ENCODE measurements at regions not wholly inside any gene's neighbourhood (a gene's known extent, or its start where the extent isn't known, plus 50 kb on each side); places are given as distances from the start of the nearest gene placed in this dataset.

DNA sequence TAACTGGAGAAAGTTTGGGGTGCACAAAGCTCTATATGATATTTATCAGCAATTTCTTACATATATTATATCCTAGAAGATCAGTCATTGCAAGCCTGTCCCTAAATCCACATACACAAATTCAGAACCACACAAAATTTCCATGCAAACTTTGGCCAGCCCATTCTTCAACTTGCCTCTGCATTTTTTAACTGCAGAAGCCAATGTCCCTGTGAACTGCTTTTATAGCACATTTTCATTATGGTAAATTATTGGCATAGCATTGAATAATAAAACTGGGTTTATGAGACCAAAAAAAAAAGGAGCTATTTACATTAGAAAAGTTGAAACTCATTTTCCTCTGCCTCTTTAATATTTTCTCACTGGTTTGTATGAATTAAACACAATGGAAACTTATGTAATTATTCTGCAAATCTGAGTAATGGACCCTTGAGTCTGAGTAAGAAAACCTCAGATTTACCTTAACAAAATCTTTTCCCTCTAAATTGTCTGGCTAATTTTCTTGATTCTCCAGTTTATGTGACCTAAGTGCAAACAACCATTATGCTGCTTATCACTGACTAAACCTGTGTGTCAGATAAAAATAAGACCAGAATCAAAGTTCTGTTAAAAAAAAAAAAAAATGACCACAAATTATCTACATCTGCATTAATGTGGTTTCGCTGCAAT is 398.9 kb downstream of the EFNA5 start:
- H3K27me3 ChIP-seq (ENCODE audit: control insufficient read depth in 4 of 4, insufficient read depth in 4 of 4, low read length in 3 of 4) = no peaks in the 10 kb centered on the region
- H3K27ac ChIP-seq (ENCODE audit: low read depth in 1 of 2, low read length in 2 of 2) = no peak overlapping the region
- peaks cover 0 to 3% (median 0%) of the 10 kb centered on the region in 4 donors for H3K9me3 ChIP-seq (ENCODE audit: control insufficient read depth in 4 of 4, low read length in 3 of 4)
- H3K9ac ChIP-seq (ENCODE audit: low read depth in 1 of 2, low read length in 2 of 2) = no peak overlapping the region
- no peak for DNase-seq (ENCODE audit: low spot score)
- TF ChIP-seq GABPA (IDR thresholded peaks at IDR 0.05 in 1 of 2, conservative IDR thresholded peaks at IDR 0.05 in 1 of 2) (no peak), NR2F2 (IDR thresholded peaks at IDR 0.05) (no peak), EGR1 (IDR thresholded peaks at IDR 0.05; ENCODE audit: low read depth in 2 of 2) (no peak), RAD21 (IDR thresholded peaks at IDR 0.05) (no peak), JUND (IDR thresholded peaks at IDR 0.05) (no peak), TAF1 (conservative IDR thresholded peaks at IDR 0.05) (no peak), RXRA (IDR thresholded peaks at IDR 0.05) (no peak), HNF4G (IDR thresholded peaks at IDR 0.05) (no peak), YY1 (IDR thresholded peaks at IDR 0.05) (no peak), HNF4A (conservative IDR thresholded peaks at IDR 0.05) (no peak)
- TF ChIP-seq, protein P1, sequence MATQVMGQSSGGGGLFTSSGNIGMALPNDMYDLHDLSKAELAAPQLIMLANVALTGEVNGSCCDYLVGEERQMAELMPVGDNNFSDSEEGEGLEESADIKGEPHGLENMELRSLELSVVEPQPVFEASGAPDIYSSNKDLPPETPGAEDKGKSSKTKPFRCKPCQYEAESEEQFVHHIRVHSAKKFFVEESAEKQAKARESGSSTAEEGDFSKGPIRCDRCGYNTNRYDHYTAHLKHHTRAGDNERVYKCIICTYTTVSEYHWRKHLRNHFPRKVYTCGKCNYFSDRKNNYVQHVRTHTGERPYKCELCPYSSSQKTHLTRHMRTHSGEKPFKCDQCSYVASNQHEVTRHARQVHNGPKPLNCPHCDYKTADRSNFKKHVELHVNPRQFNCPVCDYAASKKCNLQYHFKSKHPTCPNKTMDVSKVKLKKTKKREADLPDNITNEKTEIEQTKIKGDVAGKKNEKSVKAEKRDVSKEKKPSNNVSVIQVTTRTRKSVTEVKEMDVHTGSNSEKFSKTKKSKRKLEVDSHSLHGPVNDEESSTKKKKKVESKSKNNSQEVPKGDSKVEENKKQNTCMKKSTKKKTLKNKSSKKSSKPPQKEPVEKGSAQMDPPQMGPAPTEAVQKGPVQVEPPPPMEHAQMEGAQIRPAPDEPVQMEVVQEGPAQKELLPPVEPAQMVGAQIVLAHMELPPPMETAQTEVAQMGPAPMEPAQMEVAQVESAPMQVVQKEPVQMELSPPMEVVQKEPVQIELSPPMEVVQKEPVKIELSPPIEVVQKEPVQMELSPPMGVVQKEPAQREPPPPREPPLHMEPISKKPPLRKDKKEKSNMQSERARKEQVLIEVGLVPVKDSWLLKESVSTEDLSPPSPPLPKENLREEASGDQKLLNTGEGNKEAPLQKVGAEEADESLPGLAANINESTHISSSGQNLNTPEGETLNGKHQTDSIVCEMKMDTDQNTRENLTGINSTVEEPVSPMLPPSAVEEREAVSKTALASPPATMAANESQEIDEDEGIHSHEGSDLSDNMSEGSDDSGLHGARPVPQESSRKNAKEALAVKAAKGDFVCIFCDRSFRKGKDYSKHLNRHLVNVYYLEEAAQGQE (IDR thresholded peaks at IDR 0.05) = no peak
- TF ChIP-seq, protein P2, sequence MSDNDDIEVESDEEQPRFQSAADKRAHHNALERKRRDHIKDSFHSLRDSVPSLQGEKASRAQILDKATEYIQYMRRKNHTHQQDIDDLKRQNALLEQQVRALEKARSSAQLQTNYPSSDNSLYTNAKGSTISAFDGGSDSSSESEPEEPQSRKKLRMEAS (IDR thresholded peaks at IDR 0.05) = no peak
- 93% methylated on average over 1 of the region's 1 CpG for WGBS
- no peaks in the 10 kb centered on the region for H3K4me1 ChIP-seq (ENCODE audit: control insufficient read depth in 4 of 4, insufficient read depth in 4 of 4, low read length in 3 of 4)
- no peaks in the 10 kb centered on the region for H3K36me3 ChIP-seq (ENCODE audit: control insufficient read depth in 4 of 4, insufficient read depth in 3 of 4, low read depth in 1 of 4, low read length in 3 of 4)
- no peak overlapping the region for H3K4me3 ChIP-seq (ENCODE audit: low read depth in 1 of 3, low read length in 3 of 3)

DNA sequence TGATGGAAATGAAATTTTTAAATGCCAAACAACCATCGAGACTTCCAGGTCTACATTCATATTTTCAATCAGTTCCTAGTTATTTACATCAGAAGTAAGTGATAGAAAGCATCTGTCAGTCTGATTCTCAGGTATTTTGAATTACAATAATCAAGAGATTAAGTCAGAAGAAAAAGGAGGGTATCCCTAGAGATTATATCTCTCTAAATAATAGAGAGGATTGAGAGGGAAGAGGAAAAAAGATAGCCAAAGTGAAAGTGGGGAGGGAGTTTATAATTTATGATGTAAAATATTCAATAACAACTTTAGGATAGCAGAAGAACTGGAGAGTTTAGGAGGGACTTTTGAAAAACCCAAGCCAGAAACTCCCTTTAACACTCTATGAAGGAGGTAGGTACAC is 400.2 kb downstream of the EFNA5 start:
- WGBS = 82% methylated on average over 1 of the region's 1 CpG
- TF ChIP-seq NR2F2 (IDR thresholded peaks at IDR 0.05) (no peak), RAD21 (IDR thresholded peaks at IDR 0.05) (no peak)
- Histone ChIP-seq H3K27ac (ENCODE audit: low read depth in 1 of 2, low read length in 2 of 2) (no peak overlapping the region), H3K36me3 (ENCODE audit: control insufficient read depth in 4 of 4, insufficient read depth in 3 of 4, low read depth in 1 of 4, low read length in 3 of 4) (no peaks in the 10 kb centered on the region), H3K9ac (ENCODE audit: low read depth in 1 of 2, low read length in 2 of 2) (no peak overlapping the region), H3K4me1 (ENCODE audit: control insufficient read depth in 4 of 4, insufficient read depth in 4 of 4, low read length in 3 of 4) (no peaks in the 10 kb centered on the region), H3K27me3 (ENCODE audit: control insufficient read depth in 4 of 4, insufficient read depth in 4 of 4, low read length in 3 of 4) (no peaks in the 10 kb centered on the region), H3K9me3 (ENCODE audit: control insufficient read depth in 4 of 4, low read length in 3 of 4) (peaks cover 0 to 3% (median 0%) of the 10 kb centered on the region in 4 donors), H3K4me3 (ENCODE audit: low read depth in 1 of 3, low read length in 3 of 3) (no peak overlapping the region)
- DNase-seq (ENCODE audit: low spot score) = no peak

DNA sequence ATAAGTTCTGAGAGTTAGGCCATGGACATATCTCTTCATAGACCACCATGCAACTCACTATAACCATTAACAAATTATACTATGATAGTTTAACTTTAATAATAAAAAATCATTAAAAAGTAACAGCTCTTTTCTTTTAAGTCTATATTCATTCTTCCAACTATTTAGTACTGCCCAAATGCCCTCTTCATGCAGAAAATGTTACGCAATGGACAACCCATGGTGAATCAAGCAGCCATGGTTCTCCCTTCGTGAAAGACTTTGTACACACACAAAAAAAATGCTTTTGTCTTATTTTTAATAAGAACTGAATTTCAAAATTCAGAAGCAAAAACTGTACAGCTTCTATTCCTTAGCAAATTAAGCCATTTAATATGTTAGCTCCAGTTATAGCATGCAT is 401.1 kb downstream of the EFNA5 start:
- DNase-seq (ENCODE audit: low spot score) = no peak
- Histone ChIP-seq H3K27ac (ENCODE audit: low read depth in 1 of 2, low read length in 2 of 2) (no peak overlapping the region), H3K36me3 (ENCODE audit: control insufficient read depth in 4 of 4, insufficient read depth in 3 of 4, low read depth in 1 of 4, low read length in 3 of 4) (no peaks in the 10 kb centered on the region), H3K4me3 (ENCODE audit: low read depth in 1 of 3, low read length in 3 of 3) (no peak overlapping the region), H3K4me1 (ENCODE audit: control insufficient read depth in 4 of 4, insufficient read depth in 4 of 4, low read length in 3 of 4) (no peaks in the 10 kb centered on the region), H3K9me3 (ENCODE audit: control insufficient read depth in 4 of 4, low read length in 3 of 4) (peaks cover 0 to 3% (median 0%) of the 10 kb centered on the region in 4 donors), H3K9ac (ENCODE audit: low read depth in 1 of 2, low read length in 2 of 2) (no peak overlapping the region), H3K27me3 (ENCODE audit: control insufficient read depth in 4 of 4, insufficient read depth in 4 of 4, low read length in 3 of 4) (no peaks in the 10 kb centered on the region)
- no peak for TF ChIP-seq SP1 (IDR thresholded peaks at IDR 0.05)
- TF ChIP-seq, protein P3, sequence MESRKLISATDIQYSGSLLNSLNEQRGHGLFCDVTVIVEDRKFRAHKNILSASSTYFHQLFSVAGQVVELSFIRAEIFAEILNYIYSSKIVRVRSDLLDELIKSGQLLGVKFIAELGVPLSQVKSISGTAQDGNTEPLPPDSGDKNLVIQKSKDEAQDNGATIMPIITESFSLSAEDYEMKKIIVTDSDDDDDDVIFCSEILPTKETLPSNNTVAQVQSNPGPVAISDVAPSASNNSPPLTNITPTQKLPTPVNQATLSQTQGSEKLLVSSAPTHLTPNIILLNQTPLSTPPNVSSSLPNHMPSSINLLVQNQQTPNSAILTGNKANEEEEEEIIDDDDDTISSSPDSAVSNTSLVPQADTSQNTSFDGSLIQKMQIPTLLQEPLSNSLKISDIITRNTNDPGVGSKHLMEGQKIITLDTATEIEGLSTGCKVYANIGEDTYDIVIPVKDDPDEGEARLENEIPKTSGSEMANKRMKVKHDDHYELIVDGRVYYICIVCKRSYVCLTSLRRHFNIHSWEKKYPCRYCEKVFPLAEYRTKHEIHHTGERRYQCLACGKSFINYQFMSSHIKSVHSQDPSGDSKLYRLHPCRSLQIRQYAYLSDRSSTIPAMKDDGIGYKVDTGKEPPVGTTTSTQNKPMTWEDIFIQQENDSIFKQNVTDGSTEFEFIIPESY (IDR thresholded peaks at IDR 0.05) = no peak
- TF ChIP-seq RAD21 (IDR thresholded peaks at IDR 0.05) = no peak
- TF ChIP-seq, protein P2 (IDR thresholded peaks at IDR 0.05) = no peak
- 80% methylated on average over 2 of the region's 2 CpGs for WGBS

Data from liver (tissue), 7 donors.